ENCODE measurements at regions not wholly inside any gene's neighbourhood (a gene's known extent, or its start where the extent isn't known, plus 50 kb on each side); places are given as distances from the start of the nearest gene placed in this dataset.

DNA sequence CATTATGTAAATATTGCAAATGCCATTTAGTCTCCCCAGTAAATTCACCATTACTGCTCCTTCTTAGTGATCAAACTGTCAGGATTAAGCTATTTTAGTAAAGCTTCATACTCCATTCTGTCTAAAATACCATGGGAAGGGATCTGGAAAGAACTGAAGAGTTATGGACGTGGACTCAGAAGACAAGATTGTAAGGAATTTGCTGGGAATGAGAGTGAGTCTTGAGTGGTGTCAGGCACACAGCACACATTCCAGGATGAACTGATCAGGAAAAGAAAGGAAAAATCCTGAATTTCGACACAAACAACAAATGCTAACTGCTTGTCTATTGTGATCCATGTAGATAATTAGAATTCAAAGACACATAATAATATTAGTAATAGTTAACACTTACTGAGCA, 311.0 kb downstream of the CENPC start:
- TF ChIP-seq SNAI2 (CRISPR knock-in tag; IDR thresholded peaks at IDR 0.05) (no peak), ISL1 (CRISPR knock-in tag; IDR thresholded peaks at IDR 0.05) (no peak), GLIS3 (CRISPR knock-in tag; IDR thresholded peaks at IDR 0.05) (no peak)
